GM19239 (cell line): ENCODE measurements at regions not wholly inside any gene's neighbourhood (a gene's known extent, or its start where the extent isn't known, plus 50 kb on each side); places are given as distances from the start of the nearest gene placed in this dataset.

ENCODE experiments used
- DNase-seq: peaks from one replicate; pipeline ENCODE4 v3.0.0; 2011; ENCODE audit warnings: low spot score; ENCODE audit not compliant: insufficient read length
- FAIRE-seq: peaks from 2 replicates; lab custom pipeline; 2011; peaks lifted over from hg19 to GRCh38; lab: Jason Lieb, UNC

DNA sequence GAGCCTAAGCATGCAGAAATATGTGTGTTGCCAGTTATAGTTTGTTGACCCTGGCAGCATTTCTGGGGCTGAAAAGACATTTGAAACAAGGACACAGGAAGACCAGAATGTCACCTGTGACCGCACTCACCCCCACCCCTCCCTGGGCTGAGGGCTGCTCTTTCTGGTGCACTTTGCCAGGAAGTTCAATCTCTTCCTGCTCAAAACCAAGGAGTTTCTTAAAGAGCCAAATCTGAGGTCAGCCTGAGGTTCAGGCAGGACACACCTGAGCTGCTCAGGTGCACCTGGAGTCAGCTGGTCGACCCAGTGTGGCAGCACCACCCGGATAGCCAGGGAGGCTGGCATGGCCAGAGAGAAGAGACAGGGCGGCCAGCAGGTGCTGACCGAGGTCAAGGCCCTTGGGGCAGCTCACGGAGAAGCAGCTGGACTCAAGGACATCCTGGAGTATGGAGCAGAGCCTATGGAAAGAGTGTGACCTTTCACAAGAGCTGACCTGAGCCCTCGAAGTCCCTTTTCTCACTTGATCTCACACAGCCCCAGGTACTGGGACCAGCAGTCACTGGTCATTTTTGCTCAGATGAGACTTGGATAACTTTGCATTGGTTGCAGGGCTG lies 376.9 kb upstream of the IRX4 start:
- DNase-seq (no peak), FAIRE-seq (no peak)

DNA sequence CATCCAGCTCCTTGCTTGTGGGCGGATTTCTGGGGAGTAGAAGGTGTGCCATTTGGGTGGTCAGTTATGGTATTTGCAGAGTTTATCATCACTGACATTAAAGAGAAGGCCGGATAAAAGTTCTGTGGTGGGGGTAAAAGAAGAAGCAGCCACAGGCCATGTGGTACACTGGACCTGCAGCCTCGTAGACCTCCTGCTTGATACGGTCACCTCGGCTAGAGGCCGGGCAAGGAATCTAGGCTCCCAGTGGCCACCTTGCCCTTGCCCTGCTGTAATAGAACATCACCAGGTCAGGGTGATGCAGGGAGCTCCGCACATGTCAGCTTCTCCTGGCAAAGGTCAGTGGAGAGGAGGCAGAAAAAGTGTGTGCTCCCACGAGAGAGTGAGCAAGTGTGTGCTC lies 376.1 kb upstream of the IRX4 start:
- FAIRE-seq (no peak), DNase-seq (no peak)

DNA sequence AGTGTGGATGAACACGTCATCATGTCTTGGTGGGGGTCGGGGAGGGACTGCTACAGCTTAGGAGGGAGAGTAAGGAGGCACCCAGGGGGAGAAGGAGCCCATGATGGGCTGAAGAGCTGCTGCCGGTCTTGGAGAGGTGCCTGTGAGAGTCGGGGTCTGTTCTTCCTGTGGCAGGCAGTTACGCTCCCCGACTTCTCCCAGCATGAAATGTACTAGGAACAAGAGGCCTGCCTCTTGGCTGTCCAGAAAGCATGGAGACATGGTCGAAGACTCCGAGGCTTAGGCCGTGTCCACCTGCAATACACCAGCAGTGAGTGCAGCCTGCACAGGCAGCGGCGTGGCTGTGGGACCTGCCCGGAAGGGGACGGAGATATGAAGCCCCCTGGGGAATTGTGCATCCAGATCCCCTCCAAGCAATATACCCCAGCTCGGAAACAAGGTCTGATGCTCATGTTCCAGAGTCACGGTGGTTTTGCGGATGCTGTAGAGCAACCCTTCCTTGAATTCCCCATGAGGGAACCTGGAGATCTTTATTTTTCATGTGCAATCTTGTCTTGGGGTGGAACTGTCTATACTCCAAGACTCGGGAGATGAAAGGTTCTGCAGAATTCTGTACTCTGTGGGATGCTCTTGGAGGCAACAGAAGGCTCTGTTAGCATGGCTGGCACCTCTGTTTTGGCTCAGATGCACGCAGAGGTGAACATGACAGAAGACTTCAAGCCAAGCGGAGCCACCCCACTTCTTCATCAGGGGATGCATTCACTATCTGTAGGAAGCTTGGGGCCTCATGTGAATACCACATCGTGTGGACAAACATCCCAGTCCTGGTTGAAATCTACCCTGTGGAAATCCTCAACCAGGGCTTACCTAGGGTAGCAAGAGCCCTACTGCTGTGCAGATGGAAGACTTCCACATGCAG lies 374.9 kb upstream of the IRX4 start:
- DNase-seq (no peak), FAIRE-seq (no peak)

DNA sequence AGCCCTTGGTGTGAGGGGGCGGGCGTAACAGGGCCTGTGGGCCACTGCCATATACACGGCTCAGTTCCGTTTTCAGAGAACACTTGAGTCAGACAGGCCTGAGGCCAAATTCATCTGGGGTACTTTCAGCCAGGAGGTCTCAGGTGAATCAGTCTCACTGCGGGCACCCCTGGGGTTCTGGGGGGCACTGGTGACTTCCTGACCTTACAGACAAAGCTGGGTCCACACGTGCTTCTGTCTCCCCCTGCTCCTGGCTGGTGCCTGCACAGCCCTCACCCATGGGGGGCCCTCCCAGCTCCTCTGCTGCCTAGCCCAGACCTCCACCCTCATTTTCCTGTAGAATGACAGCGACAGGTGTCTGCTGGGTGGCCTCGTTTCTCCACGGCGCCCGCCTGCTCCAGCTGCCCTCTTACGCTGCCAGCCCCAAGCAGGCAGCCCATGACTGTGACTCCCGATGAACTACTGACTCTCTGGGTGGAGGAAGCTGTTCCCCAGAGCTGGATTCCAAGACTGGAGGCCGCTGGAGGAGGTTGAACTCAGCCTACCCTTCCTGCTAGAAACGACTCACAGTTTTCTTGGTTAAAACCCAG lies 374.1 kb upstream of the IRX4 start:
- FAIRE-seq (no peak), DNase-seq (no peak)

DNA sequence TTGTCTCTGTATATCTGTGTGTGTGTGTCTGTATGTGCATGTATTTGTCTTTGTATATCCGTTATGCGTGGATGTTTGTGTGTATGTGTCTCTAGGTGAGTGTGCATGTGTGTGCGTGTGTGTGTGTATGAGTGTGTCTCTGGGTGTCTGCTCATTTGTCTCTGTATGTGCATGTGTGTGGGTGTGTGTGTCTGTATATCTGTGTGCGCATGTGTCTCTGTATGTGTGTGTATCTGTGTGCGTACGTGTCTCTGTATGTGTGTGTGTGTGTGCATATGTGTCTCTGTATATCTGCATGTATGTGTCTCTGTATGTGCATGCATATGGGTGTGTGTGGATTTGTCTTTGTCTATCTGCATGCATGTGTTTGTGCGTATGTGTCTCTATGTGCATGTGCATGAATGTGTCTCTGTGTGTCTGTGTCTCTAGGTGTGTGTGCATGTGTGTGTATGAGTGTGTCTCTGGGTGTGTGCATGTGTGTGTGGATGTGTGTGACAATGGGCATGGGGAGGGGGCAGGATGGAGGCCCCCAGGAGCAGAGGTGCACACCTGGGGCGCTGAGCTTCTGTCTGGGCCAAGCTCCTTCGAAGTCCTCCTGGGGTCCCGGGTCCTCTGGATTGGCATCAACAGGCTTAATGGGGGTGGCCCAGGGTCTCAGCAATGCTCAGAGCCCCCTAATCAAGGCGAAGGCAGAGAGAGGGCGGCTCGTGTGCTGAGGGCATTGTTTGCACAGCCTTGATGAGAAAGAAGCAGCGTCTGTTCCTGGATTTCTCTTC lies 373.4 kb upstream of the IRX4 start:
- DNase-seq = no peak
- no peak for FAIRE-seq

DNA sequence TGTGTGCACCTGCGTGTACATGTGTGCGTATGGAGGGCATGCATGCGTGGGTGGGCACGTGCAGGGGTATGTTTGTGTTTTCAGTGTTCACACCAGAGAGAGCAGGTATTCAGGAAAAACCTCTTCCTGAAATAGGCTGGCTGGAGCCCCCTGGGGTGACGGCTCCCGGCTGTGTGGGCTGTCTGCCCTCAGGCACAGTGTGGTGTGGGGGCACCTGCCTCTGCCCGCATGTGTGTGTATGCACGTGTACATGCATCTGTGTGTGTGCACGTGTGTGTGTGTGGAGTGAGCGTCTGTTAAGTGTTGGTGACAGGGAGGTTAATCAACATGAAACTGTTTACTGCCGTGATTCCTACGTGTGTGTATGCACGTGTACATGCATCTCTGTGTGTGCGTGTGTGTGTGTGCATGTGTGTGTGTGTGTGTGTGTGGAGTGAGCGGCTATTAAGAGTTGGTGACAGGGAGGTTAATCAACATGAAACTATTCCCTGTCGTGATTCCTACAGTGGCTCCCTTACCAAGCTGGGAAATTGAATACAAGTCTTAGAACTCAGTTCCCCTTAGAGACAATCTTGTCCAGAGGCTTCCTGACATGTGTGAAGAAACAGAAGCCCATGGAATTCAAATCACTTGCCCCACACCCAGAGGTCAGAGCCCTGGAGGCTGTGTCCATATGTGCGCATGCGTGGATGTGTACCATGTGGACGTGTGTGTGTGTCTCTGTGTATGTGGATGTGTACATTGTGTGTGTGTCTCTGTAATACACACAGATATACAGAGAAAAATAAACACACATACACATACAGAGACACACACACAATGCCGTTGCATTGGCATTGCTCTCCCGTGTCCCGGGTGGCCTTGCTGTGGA lies 372.4 kb upstream of the IRX4 start:
- DNase-seq (no peak), FAIRE-seq (no peak)

DNA sequence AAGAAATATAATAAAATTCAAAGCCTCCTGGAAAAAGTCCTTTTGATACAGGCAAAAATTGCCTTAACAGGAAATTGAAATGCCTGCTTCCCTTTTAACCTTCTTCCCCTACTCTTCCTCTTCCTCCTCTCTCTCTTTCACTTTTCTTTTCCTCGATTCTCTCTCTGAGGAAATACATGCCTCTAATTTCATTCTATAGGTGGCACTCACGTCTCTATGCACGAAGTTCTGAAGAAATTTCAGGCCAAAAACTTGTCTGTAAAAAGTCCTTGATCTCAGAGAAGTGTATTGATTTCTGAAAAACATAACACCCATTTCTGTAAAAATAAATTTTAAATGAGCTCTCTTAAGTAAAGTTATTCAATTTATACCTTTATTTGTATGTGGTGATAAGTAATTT lies 371.7 kb upstream of the IRX4 start:
- no peak for FAIRE-seq

DNA sequence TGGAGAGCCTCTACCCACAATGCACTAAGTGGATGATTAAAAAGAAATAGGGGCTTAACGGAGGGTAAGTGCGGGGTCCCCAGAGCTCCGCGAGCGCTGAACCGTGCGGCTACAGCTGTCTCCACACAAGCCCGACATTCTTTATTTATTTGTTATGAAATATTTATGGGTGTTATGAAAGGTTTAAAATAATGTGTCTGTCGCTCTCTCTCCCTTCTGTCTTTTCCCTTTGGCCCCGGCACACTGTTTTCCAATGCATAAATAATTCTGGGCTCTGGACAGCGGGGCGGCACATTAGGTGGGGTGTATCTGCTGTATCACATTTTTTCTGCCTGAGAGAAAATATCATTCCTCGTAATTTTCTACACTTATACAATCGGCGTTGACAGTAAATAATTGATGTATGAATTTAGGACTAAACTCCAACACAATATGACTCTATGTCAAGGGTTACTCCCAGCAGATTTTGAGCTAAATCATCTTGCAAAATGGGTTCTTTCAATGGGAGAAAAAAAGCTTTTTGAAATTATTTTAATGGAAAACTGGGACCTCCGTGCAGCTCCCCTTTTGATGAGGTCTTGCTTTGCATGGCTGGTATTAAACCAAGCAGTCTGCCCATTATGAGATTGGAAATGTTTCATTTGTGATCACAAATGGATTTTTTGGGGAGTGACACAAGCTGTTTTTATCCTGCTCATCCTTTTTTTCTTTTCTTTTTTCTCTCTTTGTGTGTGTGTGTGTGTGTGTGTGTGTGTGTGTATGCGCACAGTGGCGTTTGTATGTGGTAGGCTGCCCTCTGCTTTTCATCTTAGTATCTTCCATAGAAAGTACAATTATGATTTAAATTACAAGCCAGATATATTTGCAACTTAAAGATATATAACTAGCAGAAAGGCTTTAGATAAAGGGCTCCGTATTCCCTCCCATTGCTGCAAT lies 370.6 kb upstream of the IRX4 start:
- DNase-seq (no peak), FAIRE-seq (no peak)

More for the DNA sequence above, 371.7 kb upstream of the IRX4 start:
- no peak for DNase-seq

DNA sequence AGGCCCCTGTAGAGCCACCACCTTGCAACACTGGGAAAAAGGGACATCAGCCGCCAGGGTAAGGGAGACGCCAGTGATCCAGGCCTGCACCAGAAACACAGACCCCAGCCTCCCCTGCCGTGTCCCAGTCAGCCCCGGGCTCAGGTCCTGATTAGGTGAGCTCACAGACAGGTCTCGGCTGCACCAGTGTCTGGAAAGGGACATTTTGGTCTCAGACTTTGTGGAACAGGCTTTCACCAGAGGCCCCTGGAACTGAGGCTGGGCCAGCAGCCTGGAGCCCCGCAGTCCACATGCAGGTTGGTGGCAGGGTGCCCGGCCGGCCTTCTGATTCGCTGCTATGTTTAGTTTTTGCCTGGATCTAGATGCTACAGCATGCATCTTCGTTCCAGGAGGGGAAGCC lies 369.0 kb upstream of the IRX4 start:
- DNase-seq (no peak), FAIRE-seq (no peak)

DNA sequence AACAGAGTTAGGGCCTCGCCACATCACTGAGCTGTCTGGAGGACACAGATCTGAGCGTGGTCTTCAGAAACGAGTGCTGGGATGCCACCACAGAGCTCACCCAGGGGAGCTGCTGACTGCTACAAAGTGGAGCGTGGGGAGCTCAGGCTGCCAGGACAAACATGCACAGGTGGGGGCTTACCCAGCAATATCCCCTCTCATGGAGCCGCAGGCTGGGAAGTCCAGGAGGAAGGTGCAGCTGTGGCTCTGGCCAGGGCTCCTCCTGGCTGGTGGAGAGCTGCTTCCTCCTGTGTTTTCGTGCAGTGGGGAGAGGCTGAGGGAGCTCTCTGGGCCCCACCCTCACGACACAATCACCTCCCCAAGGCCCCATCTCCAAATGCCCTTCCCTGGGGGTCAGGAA lies 368.6 kb upstream of the IRX4 start:
- FAIRE-seq = no peak
- no peak for DNase-seq

DNA sequence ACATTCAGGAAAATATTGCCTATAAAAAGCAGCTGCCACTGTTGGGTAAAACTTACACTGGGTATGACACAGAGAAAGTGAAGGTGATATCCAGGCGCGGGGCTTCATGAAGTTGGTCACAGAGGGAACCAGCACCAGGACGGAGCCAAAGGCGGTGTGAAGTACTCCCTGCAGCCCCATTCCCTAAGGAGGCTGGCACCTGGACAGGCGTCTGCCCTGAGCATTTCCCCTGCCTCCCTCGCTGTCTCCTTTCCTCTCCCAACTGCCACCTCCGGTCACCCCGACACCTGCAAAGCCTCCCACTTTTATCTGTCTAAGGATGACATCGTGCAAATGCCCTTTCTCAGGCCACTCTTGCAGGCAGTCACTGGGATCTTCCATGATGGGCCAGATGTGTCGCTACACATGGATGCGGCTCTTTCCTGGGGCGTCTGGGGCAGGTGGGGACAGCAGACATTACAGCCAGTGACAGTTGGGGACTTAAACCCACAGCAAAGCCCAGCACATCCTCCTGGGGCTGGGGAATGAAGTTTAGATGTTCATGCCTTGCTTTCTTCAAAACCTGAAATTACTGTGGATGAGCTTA lies 367.7 kb upstream of the IRX4 start:
- no peak for FAIRE-seq

DNA sequence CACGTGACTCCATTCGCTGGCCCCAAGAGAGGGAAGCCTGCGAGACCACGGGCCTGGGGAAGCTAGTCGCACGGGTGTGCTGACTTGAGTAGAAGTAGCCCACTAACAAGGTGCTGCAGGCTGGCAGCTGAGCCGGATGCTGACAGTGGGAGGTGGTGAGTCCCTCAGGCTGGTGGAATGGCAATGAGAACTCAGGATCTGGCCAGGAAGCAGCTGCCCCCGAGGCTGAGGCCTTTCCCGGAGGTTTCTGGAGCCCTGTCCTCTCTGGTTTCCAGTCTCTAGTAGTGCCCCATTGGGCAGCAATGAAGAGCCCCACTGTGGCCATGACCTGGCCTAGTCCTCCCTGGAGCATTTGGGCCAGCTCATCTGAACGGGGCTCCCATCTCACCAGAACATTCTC lies 366.7 kb upstream of the IRX4 start:
- no peak for DNase-seq
- no peak for FAIRE-seq

More for the DNA sequence above, 367.7 kb upstream of the IRX4 start:
- DNase-seq = no peak

DNA sequence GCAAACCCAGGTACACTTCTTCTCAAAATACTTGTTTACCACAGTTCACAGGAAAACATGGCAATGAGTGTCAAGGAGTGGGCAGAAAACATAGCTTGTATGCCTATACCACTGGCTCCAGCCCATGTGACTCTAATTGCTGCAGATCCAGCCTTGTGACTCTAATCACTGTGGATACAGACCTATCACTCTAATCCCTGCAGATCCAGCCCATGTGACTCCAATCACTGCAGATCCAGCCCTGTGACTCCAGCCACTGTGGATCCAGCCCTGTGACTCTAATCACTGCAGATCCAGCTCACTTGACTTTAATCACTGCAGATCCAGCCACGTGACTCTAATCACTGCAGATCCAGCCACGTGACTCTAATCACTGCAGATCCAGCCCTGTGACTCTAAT lies 366.3 kb upstream of the IRX4 start:
- DNase-seq = no peak
- FAIRE-seq = no peak

DNA sequence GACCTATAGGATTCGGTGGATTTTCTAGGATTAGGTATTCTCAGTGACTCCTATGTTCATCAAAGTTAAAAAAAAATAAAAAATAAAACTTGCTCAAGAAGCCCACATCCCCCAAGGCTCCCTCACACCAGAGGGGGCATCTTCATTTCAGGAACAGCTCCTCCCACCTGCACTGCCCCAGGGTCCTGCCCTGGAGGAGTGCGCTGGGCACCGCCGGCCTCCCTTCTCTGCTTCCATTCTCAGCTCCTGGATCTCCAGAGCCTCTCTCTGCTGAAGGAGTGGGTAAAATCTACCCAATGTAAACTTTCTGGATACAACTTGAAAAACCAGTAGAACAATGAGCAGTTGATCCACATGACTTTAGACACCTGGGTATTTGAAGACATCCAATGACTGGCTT lies 359.8 kb upstream of the IRX4 start:
- FAIRE-seq (no peak), DNase-seq (no peak)

DNA sequence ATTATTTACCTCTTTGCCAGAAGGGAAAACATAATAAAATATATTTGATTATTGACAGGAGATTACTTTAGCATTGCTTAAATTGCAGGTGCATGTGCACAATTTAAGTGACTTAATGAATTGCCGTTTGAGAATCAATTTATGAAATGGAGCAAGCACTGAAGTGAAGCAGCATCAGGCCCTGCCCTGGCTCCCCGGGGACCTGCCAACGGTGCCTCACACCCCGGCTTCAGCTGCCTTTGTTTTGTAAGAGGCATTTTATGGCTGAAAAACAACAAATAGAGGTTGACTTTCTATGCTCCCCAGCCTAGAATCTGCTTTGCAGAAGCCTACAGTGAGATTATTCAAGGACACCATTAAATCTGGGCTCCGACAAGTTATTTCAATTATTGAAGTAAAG lies 359.1 kb upstream of the IRX4 start:
- no peak for DNase-seq
- FAIRE-seq = no peak

DNA sequence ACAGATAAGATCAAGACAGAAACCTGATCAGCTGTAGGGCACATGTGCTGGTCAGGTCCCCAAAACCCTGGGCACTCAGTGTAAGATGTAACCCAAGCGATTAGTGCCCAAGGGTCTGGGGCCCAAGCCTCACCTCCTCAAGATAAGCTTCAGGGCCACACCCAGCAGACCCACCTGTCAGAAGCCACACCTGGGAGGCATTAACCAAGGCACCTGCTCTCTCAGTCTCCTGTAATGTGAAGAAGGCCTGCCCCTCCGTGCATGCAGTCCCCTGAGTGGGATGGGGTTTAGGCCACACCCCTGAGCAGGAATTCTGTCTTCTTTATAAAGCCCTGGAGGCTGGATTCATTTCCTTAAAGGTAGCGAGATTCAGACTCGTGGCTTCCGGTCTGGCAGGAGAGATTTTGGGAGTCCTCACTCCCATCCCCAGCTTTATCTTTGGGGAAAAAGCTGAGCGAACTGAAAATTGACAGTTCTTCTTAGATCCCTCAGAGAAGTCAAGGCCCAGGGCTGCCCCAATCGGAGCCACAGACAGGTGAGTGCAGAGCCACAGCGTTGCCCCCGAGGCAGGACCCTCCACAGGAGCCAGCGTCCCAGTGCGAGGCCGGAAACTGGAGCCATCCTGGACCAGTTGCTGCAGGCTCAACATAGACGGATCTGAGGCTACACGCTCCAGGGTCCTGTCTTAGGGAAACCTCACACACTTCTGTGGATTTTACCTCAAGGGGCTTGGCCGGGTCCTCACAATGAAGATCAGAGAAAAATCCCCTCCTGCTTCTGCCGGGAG lies 357.6 kb upstream of the IRX4 start:
- FAIRE-seq = no peak
- no peak for DNase-seq

DNA sequence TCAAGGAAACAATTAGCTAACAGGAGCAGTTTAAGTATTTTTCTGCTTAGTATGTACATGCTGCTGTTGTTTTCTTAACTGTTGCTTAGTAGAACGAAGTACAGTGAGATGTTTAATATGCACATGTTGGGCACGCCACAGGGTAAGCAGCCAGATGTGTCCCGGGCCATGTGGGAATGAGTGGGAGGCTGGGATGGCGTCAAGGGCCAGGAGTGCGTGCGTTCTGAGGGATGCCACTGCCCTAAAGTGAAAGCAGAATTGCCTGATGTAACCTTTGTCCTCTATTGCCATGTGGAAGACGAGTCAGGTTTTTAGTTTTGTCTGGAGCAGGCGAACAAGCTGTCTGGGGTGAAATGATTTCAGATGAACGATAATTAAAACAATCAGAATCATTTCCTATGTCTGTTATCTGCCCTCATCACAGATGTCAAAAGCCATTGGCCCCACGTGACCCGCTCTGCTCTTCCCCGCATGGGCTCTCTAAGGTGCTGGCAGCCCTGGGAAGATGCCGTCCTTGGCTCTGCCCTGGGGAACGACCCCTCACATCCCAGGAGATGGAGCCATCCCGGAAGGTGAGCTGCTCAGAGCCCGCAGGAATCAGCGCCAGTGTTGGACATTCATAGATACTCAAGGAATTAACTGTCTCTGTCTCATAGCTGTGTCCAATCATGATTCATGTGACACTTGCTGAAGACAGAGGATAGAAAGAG lies 356.6 kb upstream of the IRX4 start:
- FAIRE-seq = no peak

More for the DNA sequence above, 356.6 kb upstream of the IRX4 start:
- no peak for DNase-seq
